ENCODE measurements at regions not wholly inside any gene's neighbourhood (a gene's known extent, or its start where the extent isn't known, plus 50 kb on each side); places are given as distances from the start of the nearest gene placed in this dataset.
"Not testable (repeated sequence)": the region's sequence is repeated elsewhere in the genome, so short reads cannot be mapped to it uniquely, and the experiment has no call there.

DNA sequence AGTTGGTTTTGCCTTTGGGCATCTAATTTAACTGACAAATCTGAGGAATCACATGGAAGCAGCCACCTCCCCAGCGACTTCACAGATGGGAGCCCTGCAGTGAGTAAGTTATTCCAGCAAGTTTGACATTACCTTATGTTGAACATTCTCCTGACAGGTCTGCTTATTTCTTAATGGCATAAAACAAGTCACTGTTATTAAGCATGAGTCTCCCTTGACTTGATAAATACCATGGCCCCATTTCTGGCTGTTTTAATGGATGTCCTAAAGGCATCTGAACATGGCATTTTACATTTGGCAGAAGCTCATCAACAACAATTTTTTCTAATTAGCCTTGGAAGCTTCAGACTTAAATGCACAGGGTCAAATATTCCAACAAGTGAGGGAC lies 92.6 kb upstream of the CREB1 start:
- DNase-seq (no peak), ATAC-seq (ENCODE audit: low FRiP score) (no peak)
- intact Hi-C loops (cut with DNase I), result no loop called here
- WGBS, 2 donors, result 81 to 86% methylated on average over 1 of the region's 1 CpG
- Histone ChIP-seq H3K4me3 (ENCODE audit: low read length in 2 of 2) (no peak overlapping the region), H3K27me3 (ENCODE audit: control insufficient read depth in 1 of 2, insufficient read depth in 2 of 2, low read length in 1 of 2) (no peaks in the 10 kb centered on the region), H3K4me1 (ENCODE audit: control insufficient read depth in 1 of 2, insufficient read depth in 2 of 2, low read length in 2 of 2) (no peaks in the 10 kb centered on the region), H3K27ac (ENCODE audit: low read depth in 1 of 2, low read length in 2 of 2) (no peak overlapping the region), H3K36me3 (ENCODE audit: control insufficient read depth in 1 of 2, insufficient read depth in 2 of 2, low read length in 1 of 2) (no peaks in the 10 kb centered on the region), H3K9me3 (ENCODE audit: control insufficient read depth, low read length) (no peaks in the 10 kb centered on the region)

DNA sequence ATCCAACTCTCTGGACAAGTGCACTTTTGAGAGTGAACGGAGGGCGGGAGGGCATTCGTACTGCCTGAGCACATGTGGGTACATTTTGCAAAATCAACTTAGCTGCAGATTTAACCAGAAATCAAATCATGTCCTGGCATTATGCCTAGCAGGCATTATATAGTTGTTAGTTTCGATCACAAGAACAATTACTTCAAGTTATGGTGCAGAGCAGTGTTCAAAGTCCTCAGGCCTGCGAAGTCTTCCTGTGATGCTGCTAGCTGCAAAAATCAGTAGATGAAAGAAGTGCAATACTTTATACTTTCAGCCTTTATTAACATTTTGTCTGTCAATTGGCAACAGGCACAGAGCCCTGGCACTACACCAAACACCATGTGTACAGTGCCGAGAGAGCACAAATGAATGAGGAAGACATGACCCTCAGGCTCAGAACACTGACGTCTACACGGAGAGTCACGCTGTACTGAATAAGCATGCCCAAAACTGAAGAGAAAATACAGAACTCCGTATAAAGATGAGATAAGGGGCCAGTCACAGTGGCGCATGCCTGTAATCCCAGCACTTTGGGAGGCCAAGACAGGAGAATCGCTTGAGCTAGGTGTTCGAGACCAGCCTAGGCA lies 92.1 kb upstream of the CREB1 start:
- intact Hi-C loops (cut with DNase I), result no loop called here
- no peaks in the 10 kb centered on the region for H3K9me3 ChIP-seq (ENCODE audit: control insufficient read depth, low read length)
- H3K27ac ChIP-seq (ENCODE audit: low read depth in 1 of 2, low read length in 2 of 2), result no peak overlapping the region
- ATAC-seq (ENCODE audit: low FRiP score), result no peak
- 67 to 76% methylated on average over 13 of the region's 13 CpGs for WGBS, 2 donors
- H3K4me1 ChIP-seq (ENCODE audit: control insufficient read depth in 1 of 2, insufficient read depth in 2 of 2, low read length in 2 of 2), result no peaks in the 10 kb centered on the region
- H3K36me3 ChIP-seq (ENCODE audit: control insufficient read depth in 1 of 2, insufficient read depth in 2 of 2, low read length in 1 of 2), result no peaks in the 10 kb centered on the region
- no peak for DNase-seq
- H3K4me3 ChIP-seq (ENCODE audit: low read length in 2 of 2), result no peak overlapping the region
- no peaks in the 10 kb centered on the region for H3K27me3 ChIP-seq (ENCODE audit: control insufficient read depth in 1 of 2, insufficient read depth in 2 of 2, low read length in 1 of 2)

DNA sequence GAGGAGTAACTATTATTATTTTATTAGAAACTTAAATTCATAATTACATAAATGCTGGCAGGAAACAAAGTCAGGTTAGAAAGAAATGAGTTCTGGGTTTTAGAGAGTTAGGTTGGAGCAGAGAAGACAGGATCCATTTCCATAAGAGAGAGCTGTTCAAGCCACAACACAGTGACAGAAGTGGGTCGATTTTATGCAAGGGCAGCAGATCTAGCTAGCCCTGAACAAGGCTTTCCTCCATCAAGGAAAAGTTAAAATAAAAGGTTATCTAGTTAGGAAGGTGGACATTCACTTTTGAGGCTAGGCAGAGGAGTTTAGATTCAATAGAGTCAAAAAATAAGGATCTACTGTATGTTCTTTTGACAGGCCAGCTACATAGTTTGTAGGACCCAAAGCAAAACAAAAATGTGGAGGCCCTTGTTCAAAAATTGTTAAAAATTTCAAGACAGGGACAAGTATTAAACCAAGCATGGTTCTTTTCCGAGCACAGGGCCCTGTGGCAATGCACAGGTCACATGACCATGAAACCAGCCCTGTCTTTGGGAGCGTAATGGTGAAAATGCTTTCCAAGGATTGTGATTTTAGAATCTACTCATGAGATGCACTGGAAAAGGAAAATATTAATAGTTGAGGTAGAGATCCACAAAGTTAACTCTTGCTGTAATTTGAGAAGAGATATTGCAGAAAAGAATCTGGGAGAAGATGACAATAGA lies 91.2 kb upstream of the CREB1 start:
- intact Hi-C loops (cut with DNase I), result no loop called here
- H3K4me1 ChIP-seq (ENCODE audit: control insufficient read depth in 1 of 2, insufficient read depth in 2 of 2, low read length in 2 of 2), result no peaks in the 10 kb centered on the region
- H3K27me3 ChIP-seq (ENCODE audit: control insufficient read depth in 1 of 2, insufficient read depth in 2 of 2, low read length in 1 of 2), result no peaks in the 10 kb centered on the region
- no peak overlapping the region for H3K4me3 ChIP-seq (ENCODE audit: low read length in 2 of 2)
- 86 to 91% methylated on average over 3 of the region's 3 CpGs for WGBS, 2 donors
- no peaks in the 10 kb centered on the region for H3K9me3 ChIP-seq (ENCODE audit: control insufficient read depth, low read length)
- ATAC-seq (ENCODE audit: low FRiP score) (no peak), DNase-seq (no peak)
- no peaks in the 10 kb centered on the region for H3K36me3 ChIP-seq (ENCODE audit: control insufficient read depth in 1 of 2, insufficient read depth in 2 of 2, low read length in 1 of 2)
- no peak overlapping the region for H3K27ac ChIP-seq (ENCODE audit: low read depth in 1 of 2, low read length in 2 of 2)

DNA sequence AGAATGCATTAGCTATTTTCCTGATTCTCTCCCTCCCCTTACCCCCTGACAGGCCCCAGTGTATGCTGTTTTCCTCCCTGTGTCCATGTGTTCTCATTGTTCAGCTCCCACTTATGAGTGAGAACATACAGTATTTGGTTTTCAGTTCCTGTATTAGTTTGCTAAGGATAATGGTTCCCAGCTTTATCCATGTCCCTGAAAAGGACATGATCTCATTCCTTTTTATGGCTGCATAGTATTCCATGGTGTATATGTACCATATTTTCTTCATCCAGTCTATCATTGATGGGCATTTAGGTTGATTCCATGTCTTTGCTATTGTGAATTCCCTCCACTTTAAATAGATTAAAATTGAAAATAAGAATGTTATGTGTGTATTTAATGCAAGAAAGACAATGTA lies 89.9 kb upstream of the CREB1 start:
- H3K9me3 ChIP-seq (ENCODE audit: control insufficient read depth, low read length); H3K4me1 ChIP-seq (ENCODE audit: control insufficient read depth in 1 of 2, insufficient read depth in 2 of 2, low read length in 2 of 2); H3K27ac ChIP-seq (ENCODE audit: low read depth in 1 of 2, low read length in 2 of 2); intact Hi-C loops (cut with DNase I); H3K36me3 ChIP-seq (ENCODE audit: control insufficient read depth in 1 of 2, insufficient read depth in 2 of 2, low read length in 1 of 2); H3K4me3 ChIP-seq (ENCODE audit: low read length in 2 of 2); H3K27me3 ChIP-seq (ENCODE audit: control insufficient read depth in 1 of 2, insufficient read depth in 2 of 2, low read length in 1 of 2); DNase-seq; ATAC-seq (ENCODE audit: low FRiP score): not testable (repeated sequence)

DNA sequence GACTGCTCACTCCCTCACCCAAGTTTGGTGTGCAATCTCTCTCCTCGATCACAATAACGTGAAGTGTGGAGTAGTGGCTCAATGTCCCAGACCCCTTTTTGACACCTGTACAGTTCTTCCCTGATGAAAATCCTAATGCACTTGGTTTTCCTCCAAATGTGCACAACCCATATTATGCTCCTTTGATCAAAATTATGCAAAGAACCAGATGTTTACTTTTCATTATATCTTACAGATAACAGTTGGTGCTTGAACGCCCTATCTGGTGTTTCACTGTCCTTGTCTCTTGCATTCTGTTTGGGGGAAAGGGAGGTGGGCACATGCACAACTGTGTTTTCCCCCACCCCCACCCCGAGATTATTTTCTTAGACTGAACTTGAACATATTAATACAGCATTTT lies 85.0 kb upstream of the CREB1 start:
- Histone ChIP-seq H3K9me3 (ENCODE audit: control insufficient read depth, low read length) (no peaks in the 10 kb centered on the region), H3K27me3 (ENCODE audit: control insufficient read depth in 1 of 2, insufficient read depth in 2 of 2, low read length in 1 of 2) (no peaks in the 10 kb centered on the region), H3K4me3 (ENCODE audit: low read length in 2 of 2) (no peak overlapping the region), H3K36me3 (ENCODE audit: control insufficient read depth in 1 of 2, insufficient read depth in 2 of 2, low read length in 1 of 2) (no peaks in the 10 kb centered on the region), H3K4me1 (ENCODE audit: control insufficient read depth in 1 of 2, insufficient read depth in 2 of 2, low read length in 2 of 2) (no peaks in the 10 kb centered on the region), H3K27ac (ENCODE audit: low read depth in 1 of 2, low read length in 2 of 2) (no peak overlapping the region)
- no peak for ATAC-seq (ENCODE audit: low FRiP score)
- WGBS, 2 donors, result 79 to 84% methylated on average over 4 of the region's 4 CpGs
- intact Hi-C loops (cut with DNase I), result no loop called here
- no peak for DNase-seq

DNA sequence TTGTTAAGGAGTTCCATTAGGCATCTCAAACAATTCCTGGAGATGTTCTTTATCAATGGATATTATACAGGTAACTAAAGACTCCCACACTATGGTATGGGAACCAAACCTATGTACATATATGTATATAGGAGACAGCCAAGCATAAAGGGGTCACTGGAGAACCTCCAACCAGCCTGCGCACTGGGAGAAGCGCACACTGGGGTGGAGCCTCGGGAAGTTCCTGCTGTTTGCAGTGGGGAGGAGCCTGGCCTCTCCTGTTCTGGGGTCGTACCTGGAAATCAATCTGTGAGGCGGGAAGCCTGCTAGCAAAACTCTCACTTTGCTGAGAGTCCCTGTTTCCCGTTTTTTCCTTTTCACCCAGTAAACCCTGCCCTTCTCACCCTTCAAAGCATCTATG lies 83.1 kb upstream of the CREB1 start:
- Histone ChIP-seq H3K27me3 (ENCODE audit: control insufficient read depth in 1 of 2, insufficient read depth in 2 of 2, low read length in 1 of 2) (no peaks in the 10 kb centered on the region), H3K4me3 (ENCODE audit: low read length in 2 of 2) (no peak overlapping the region), H3K36me3 (ENCODE audit: control insufficient read depth in 1 of 2, insufficient read depth in 2 of 2, low read length in 1 of 2) (no peaks in the 10 kb centered on the region), H3K27ac (ENCODE audit: low read depth in 1 of 2, low read length in 2 of 2) (no peak overlapping the region), H3K4me1 (ENCODE audit: control insufficient read depth in 1 of 2, insufficient read depth in 2 of 2, low read length in 2 of 2) (no peaks in the 10 kb centered on the region), H3K9me3 (ENCODE audit: control insufficient read depth, low read length) (no peaks in the 10 kb centered on the region)
- 62 to 72% methylated on average over 6 of the region's 6 CpGs for WGBS, 2 donors
- DNase-seq (no peak), ATAC-seq (ENCODE audit: low FRiP score) (no peak)
- intact Hi-C loops (cut with DNase I), result no loop called here

DNA sequence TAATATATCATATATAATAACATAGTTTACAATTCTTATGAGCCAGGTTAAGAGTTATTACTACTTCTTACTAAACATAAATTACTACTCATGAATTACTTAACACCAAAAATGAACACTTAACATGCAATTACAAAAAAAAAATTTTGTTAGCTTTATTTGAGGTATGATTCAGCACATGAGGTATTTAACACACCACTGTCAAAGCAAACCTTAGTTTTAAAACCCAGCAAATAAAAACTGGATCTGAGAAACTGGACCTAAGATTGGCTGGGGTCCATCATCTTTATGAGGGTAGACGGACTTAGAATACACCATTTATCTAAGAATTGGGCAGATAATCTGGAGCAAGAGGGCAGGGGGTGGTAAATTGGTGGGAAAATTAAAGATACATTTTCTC lies 81.8 kb upstream of the CREB1 start:
- H3K4me3 ChIP-seq (ENCODE audit: low read length in 2 of 2), result no peak overlapping the region
- no peaks in the 10 kb centered on the region for H3K4me1 ChIP-seq (ENCODE audit: control insufficient read depth in 1 of 2, insufficient read depth in 2 of 2, low read length in 2 of 2)
- no peaks in the 10 kb centered on the region for H3K27me3 ChIP-seq (ENCODE audit: control insufficient read depth in 1 of 2, insufficient read depth in 2 of 2, low read length in 1 of 2)
- no peaks in the 10 kb centered on the region for H3K36me3 ChIP-seq (ENCODE audit: control insufficient read depth in 1 of 2, insufficient read depth in 2 of 2, low read length in 1 of 2)
- intact Hi-C loops (cut with DNase I), result no loop called here
- H3K9me3 ChIP-seq (ENCODE audit: control insufficient read depth, low read length), result no peaks in the 10 kb centered on the region
- ATAC-seq (ENCODE audit: low FRiP score) (no peak), DNase-seq (no peak)
- WGBS, 2 donors, result 13 to 27% methylated on average over 1 of the region's 1 CpG
- no peak overlapping the region for H3K27ac ChIP-seq (ENCODE audit: low read depth in 1 of 2, low read length in 2 of 2)

DNA sequence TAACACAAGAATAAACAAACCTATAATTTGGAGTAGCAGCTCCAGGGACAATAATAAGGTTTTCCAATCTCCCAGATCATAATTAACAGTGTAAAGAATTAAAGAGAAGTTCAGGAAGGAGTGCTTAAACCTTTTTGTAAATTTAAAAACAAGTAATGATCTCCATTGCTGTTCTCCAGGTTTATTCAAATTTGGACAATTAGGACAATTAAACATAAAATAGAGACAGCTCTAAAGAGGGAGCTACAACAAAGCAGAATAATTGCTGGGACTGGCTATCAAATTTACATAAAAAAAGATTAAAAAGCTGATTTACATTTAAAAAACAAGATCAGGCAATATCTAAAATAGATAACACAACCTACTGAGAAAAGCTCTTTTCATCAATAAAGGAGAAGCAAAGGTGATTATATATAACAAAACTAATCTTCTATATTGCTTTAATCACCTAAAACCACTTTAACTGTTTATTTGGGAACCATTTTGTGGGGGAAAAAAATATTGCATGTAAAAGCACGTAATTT lies 80.1 kb upstream of the CREB1 start:
- H3K9me3 ChIP-seq (ENCODE audit: control insufficient read depth, low read length), result no peaks in the 10 kb centered on the region
- H3K27ac ChIP-seq (ENCODE audit: low read depth in 1 of 2, low read length in 2 of 2), result no peak overlapping the region
- ATAC-seq (ENCODE audit: low FRiP score), result no peak
- H3K27me3 ChIP-seq (ENCODE audit: control insufficient read depth in 1 of 2, insufficient read depth in 2 of 2, low read length in 1 of 2), result no peaks in the 10 kb centered on the region
- no peaks in the 10 kb centered on the region for H3K4me1 ChIP-seq (ENCODE audit: control insufficient read depth in 1 of 2, insufficient read depth in 2 of 2, low read length in 2 of 2)
- intact Hi-C loops (cut with DNase I), result no loop called here
- no peak overlapping the region for H3K4me3 ChIP-seq (ENCODE audit: low read length in 2 of 2)
- no peaks in the 10 kb centered on the region for H3K36me3 ChIP-seq (ENCODE audit: control insufficient read depth in 1 of 2, insufficient read depth in 2 of 2, low read length in 1 of 2)
- WGBS, 2 donors, result 79 to 95% methylated on average over 1 of the region's 1 CpG
- DNase-seq, result no peak

DNA sequence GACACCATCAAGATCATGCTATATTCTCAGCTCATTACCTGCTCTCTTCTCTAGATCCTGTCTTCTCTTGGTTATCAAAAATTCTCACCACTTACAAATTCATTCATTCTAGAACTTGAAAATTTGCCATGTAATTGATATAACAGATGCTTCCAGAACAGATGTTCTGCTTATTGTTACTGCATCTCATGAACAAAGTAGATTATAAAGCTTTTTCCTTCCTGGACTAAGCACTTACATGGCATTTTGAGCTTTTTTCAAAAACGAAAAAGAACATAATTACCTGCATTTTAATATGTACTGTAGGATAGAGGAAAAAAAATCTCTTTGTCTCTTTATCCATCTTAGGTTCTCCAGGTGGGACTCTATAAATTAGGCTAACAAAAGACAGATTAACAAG lies 79.6 kb upstream of the CREB1 start:
- 34 to 60% methylated on average over 1 of the region's 1 CpG for WGBS, 2 donors
- Histone ChIP-seq H3K4me3 (ENCODE audit: low read length in 2 of 2) (no peak overlapping the region), H3K27ac (ENCODE audit: low read depth in 1 of 2, low read length in 2 of 2) (no peak overlapping the region), H3K27me3 (ENCODE audit: control insufficient read depth in 1 of 2, insufficient read depth in 2 of 2, low read length in 1 of 2) (no peaks in the 10 kb centered on the region), H3K36me3 (ENCODE audit: control insufficient read depth in 1 of 2, insufficient read depth in 2 of 2, low read length in 1 of 2) (no peaks in the 10 kb centered on the region), H3K4me1 (ENCODE audit: control insufficient read depth in 1 of 2, insufficient read depth in 2 of 2, low read length in 2 of 2) (no peaks in the 10 kb centered on the region), H3K9me3 (ENCODE audit: control insufficient read depth, low read length) (no peaks in the 10 kb centered on the region)
- ATAC-seq (ENCODE audit: low FRiP score), result no peak
- intact Hi-C loops (cut with DNase I), result no loop called here
- no peak for DNase-seq
